Heart left ventricle (tissue), 13 donors: ENCODE measurements at regions not wholly inside any gene's neighbourhood (a gene's known extent, or its start where the extent isn't known, plus 50 kb on each side); places are given as distances from the start of the nearest gene placed in this dataset.

Experiments
- CTCF ChIP-seq, 12 donors: fragments of 200-600 bp; sonication (generic) in 4 of 12; IDR thresholded peaks; one replicate each; pipeline versions ENCODE4 v1.5.0 to v1.8.0; 2018 to 2022; ENCODE audit warnings: antibody characterized with exemption in 12 of 12, mild to moderate bottlenecking in 5 of 12
- POLR2A ChIP-seq, 2 donors: fragments of 450-650 bp; IDR thresholded peaks; one replicate each; pipeline ENCODE4 v1.6.1; 2017; ENCODE audit warnings: antibody characterized with exemption in 2 of 2, mild to moderate bottlenecking in 2 of 2, moderate library complexity in 2 of 2
- donor health status: ischemic (EF 13 %, LVEDD 7.1; RV severe dilation, severe dysfunction).
- donor health status: DM: no; HTN: yes; CAD: no.
- donor health status: DM: no; HTN: no; CAD: no.
- donor health status: ischemic (EF 25% LVEDD 6.9; RV normal size, moderate dysfunction).
- donor health status: ischemic (EF 25% LVEDD 5.7; RV mildly dilated, moderate dysfunction).
- donor health status: ischemic (EF 35%, LVEDD 5.7; RV mildly dilated, moderate dysfunction).
- donor health status: nonischemic (EF 11% LVEDD 7.7; RV severe dilation, severe dysfunction).
- donor health status: DM: yes; HTN: yes; CAD: no.
- donor health status: PGD.
- donor health status: ischemic (EF 29% LVEDD 5.4; RV normal size, mild dysfunction).
- donor health status: nonischemic (EF 23%, LVEDD 6.1; RV moderate dilation, normal function).

DNA sequence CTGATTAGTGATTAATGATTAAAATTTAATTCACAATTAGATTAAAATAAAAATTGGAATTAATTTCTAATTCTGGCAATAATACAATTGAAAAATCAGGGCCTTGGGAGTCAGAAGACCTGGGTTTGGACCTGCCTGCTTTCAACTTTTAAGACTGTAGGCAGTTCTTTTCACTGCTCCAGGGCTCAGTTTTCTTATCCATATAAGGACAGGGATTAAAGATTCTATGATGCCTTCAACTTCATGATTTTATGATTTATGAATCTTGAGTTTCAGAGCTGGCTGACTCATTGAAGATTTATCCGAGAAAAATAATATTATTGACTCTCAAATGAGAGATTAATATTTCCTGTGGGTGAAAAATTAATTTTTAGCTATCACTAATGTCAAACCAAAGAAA, 208.6 kb upstream of the ANKH start:
- TF ChIP-seq CTCF (IDR thresholded peaks at IDR 0.05) = no peak
- no peak for TF ChIP-seq POLR2A (IDR thresholded peaks at IDR 0.05)
